ENCODE measurements at regions not wholly inside any gene's neighbourhood (a gene's known extent, or its start where the extent isn't known, plus 50 kb on each side); places are given as distances from the start of the nearest gene placed in this dataset.

- TF ChIP-seq, protein P1, sequence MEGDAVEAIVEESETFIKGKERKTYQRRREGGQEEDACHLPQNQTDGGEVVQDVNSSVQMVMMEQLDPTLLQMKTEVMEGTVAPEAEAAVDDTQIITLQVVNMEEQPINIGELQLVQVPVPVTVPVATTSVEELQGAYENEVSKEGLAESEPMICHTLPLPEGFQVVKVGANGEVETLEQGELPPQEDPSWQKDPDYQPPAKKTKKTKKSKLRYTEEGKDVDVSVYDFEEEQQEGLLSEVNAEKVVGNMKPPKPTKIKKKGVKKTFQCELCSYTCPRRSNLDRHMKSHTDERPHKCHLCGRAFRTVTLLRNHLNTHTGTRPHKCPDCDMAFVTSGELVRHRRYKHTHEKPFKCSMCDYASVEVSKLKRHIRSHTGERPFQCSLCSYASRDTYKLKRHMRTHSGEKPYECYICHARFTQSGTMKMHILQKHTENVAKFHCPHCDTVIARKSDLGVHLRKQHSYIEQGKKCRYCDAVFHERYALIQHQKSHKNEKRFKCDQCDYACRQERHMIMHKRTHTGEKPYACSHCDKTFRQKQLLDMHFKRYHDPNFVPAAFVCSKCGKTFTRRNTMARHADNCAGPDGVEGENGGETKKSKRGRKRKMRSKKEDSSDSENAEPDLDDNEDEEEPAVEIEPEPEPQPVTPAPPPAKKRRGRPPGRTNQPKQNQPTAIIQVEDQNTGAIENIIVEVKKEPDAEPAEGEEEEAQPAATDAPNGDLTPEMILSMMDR (IDR thresholded peaks at IDR 0.05), result no peak
Observed at GRCh38 chr4:54976031-54976430, 149.4 kb downstream of the KDR start (continued).

DNA sequence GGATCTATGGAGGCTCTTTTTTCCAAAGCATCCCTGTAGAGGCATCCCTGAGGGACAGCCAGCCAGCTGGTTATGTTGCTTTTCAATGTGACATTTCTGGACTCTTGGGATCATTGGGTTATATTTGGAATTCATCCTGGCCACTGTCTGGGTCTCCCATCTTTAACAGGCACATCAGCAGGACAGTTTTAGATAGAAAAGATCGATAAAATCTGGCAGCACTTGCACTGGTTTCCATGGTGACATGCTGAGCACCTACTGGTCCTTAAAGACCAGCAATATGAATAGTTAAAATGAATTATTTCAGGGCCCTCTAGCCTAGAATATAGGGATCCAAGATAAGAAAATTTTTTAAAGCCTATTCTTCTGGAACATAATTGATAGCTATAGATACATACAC is 151.6 kb downstream of the KDR start:
- Histone ChIP-seq H3K9me3 (no peaks in the 10 kb centered on the region), H3K27me3 (ENCODE audit: insufficient read depth) (no peaks in the 10 kb centered on the region; the same call in 1 of the 2 replicates), H4K20me1 (ENCODE audit: insufficient read depth) (no peaks in the 10 kb centered on the region), H2AFZ (ENCODE audit: low read depth) (no peak overlapping the region), H3K9me2 (no peaks in the 10 kb centered on the region), H3K36me3 (replicated peaks in 1 of 2; ENCODE audit: control insufficient read depth in 1 of 2, insufficient read depth in 2 of 2, low read length in 1 of 2) (no peaks in the 10 kb centered on the region), H3K79me2 (ENCODE audit: insufficient read depth) (no peaks in the 10 kb centered on the region), H3K4me1 (ENCODE audit: control insufficient read depth in 1 of 2, insufficient read depth in 2 of 2, low read depth in 1 of 2, low read length in 1 of 2) (peaks cover 0 to 2% of the 10 kb centered on the region in 2 experiments; a peak in 1 of 4 replicates), H3K4me3 (ENCODE audit: low read depth in 2 of 2, low read length in 1 of 2) (no peak overlapping the region), H3K27ac (ENCODE audit: low read depth in 2 of 2, low read length in 1 of 2) (no peak overlapping the region), H3K4me2 (no peak overlapping the region), H3K9ac (no peak overlapping the region), H3F3A (replicated peaks; ENCODE audit: insufficient read depth) (no peaks in the 10 kb centered on the region)
- DNase-seq, result peak; percentile 10
- CTCF ChIA-PET, result interaction anchor here (1.4 to 6.9 kb wide), 3 partner anchors 341 to 893 kb away, joined by 3 to 129 read pairs (median 3); no protein-coding TSS in a partner anchor
- WGBS (ENCODE audit: low lambda C conversion rate), result 0% methylated on average over 1 of the region's 1 CpG
- 0 out of 2 replicates have a peak, but pooled peaks have one; percentile 20 for TF ChIP-seq GATA2 (CRISPR knock-in tag; IDR thresholded peaks at IDR 0.05)
- TF ChIP-seq, protein P2, sequence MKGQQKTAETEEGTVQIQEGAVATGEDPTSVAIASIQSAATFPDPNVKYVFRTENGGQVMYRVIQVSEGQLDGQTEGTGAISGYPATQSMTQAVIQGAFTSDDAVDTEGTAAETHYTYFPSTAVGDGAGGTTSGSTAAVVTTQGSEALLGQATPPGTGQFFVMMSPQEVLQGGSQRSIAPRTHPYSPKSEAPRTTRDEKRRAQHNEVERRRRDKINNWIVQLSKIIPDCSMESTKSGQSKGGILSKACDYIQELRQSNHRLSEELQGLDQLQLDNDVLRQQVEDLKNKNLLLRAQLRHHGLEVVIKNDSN (IDR thresholded peaks at IDR 0.05; ENCODE audit: borderline replicate concordance, low read depth), result no peak
- POLR2A ChIA-PET, result no interaction called here

DNA sequence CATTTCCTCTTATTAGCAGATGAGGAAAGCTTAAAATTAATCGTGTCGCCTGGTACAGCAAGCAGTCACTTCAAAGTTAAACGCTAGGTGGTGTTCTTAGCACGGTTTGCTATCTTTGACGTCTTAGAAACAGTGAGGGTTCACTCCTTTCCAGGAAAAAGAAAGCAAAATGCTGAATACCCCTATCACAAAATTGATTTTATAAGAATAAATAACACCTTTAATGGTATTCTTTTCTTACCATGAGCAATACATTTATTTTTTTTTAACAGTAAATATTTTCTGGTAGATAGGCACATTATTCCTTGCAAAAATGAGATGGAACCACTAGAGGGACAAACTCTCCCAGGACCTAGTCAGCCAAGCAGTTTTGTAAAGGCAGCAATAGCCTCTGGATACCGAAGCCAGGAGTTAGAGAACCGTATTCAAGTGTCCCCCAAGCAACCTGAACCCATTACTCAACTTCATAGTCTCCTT is 153.9 kb downstream of the KDR start:
- H2AFZ ChIP-seq (ENCODE audit: low read depth), result no peak overlapping the region
- H4K20me1 ChIP-seq (ENCODE audit: insufficient read depth), result no peaks in the 10 kb centered on the region
- 2% methylated on average over 7 of the region's 7 CpGs for WGBS (ENCODE audit: low lambda C conversion rate)
- no peak overlapping the region for H3K27ac ChIP-seq (ENCODE audit: low read depth in 2 of 2, low read length in 1 of 2)
- H3K79me2 ChIP-seq (ENCODE audit: insufficient read depth), result no peaks in the 10 kb centered on the region
- H3K36me3 ChIP-seq (replicated peaks in 1 of 2; ENCODE audit: control insufficient read depth in 1 of 2, insufficient read depth in 2 of 2, low read length in 1 of 2), result no peaks in the 10 kb centered on the region
- TF ChIP-seq, protein P1 (IDR thresholded peaks at IDR 0.05), result peak; percentile 95
- TF ChIP-seq YY1 (IDR thresholded peaks at IDR 0.05; ENCODE audit: low read depth) (no peak), RCOR1 (IDR thresholded peaks at IDR 0.05; ENCODE audit: low read length) (no peak), RAD21 (IDR thresholded peaks at IDR 0.05; ENCODE audit: low read length) (peak; percentile 81), GATA2 (CRISPR knock-in tag; IDR thresholded peaks at IDR 0.05) (no peak), SMC3 (IDR thresholded peaks at IDR 0.05; ENCODE audit: low read depth, low read length) (peak; percentile 55)
- TF ChIP-seq, protein P3, sequence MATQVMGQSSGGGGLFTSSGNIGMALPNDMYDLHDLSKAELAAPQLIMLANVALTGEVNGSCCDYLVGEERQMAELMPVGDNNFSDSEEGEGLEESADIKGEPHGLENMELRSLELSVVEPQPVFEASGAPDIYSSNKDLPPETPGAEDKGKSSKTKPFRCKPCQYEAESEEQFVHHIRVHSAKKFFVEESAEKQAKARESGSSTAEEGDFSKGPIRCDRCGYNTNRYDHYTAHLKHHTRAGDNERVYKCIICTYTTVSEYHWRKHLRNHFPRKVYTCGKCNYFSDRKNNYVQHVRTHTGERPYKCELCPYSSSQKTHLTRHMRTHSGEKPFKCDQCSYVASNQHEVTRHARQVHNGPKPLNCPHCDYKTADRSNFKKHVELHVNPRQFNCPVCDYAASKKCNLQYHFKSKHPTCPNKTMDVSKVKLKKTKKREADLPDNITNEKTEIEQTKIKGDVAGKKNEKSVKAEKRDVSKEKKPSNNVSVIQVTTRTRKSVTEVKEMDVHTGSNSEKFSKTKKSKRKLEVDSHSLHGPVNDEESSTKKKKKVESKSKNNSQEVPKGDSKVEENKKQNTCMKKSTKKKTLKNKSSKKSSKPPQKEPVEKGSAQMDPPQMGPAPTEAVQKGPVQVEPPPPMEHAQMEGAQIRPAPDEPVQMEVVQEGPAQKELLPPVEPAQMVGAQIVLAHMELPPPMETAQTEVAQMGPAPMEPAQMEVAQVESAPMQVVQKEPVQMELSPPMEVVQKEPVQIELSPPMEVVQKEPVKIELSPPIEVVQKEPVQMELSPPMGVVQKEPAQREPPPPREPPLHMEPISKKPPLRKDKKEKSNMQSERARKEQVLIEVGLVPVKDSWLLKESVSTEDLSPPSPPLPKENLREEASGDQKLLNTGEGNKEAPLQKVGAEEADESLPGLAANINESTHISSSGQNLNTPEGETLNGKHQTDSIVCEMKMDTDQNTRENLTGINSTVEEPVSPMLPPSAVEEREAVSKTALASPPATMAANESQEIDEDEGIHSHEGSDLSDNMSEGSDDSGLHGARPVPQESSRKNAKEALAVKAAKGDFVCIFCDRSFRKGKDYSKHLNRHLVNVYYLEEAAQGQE (IDR thresholded peaks at IDR 0.05; ENCODE audit: low read depth, low read length), result no peak
- CTCF ChIA-PET, result interaction anchor here (0.6 to 6.9 kb wide), 104 partner anchors 10 to 1826 kb away, joined by 3 to 129 read pairs (median 4); partner anchors contain the start of genes KDR and SRD5A3
- peak overlapping the region in 1 of 2 experiments; percentile 28; a peak in 1 of 4 replicates for H3K4me3 ChIP-seq (ENCODE audit: low read depth in 2 of 2, low read length in 1 of 2)
- peak; percentile 43 for DNase-seq
- H3K9me2 ChIP-seq, result no peaks in the 10 kb centered on the region
- no peak overlapping the region for H3K9ac ChIP-seq
- H3K9me3 ChIP-seq, result no peaks in the 10 kb centered on the region
- POLR2A ChIA-PET, result no interaction called here
- peaks cover 0 to 2% of the 10 kb centered on the region in 2 experiments; a peak in 1 of 4 replicates for H3K4me1 ChIP-seq (ENCODE audit: control insufficient read depth in 1 of 2, insufficient read depth in 2 of 2, low read depth in 1 of 2, low read length in 1 of 2)
- no peak overlapping the region for H3K4me2 ChIP-seq
- no peaks in the 10 kb centered on the region; the same call in 1 of the 2 replicates for H3K27me3 ChIP-seq (ENCODE audit: insufficient read depth)
- H3F3A ChIP-seq (replicated peaks; ENCODE audit: insufficient read depth), result no peaks in the 10 kb centered on the region
